Muscle of leg (tissue), 3 donors: ENCODE measurements at regions not wholly inside any gene's neighbourhood (a gene's known extent, or its start where the extent isn't known, plus 50 kb on each side); places are given as distances from the start of the nearest gene placed in this dataset.
A peak's percentile ranks its signal among the peaks of the same experiment; 100 is the strongest.

Experiments used
- DNase-seq: peaks from one replicate; pipeline ENCODE4 v3.0.0; 2013
- H3K27ac ChIP-seq: one replicate; pipeline ENCODE4 v1.5.1; 2013; ENCODE audit warnings: mild to moderate bottlenecking, low read length, control low read depth
- H3K27me3 ChIP-seq: one replicate; pipeline ENCODE4 v1.6.1; 2013; ENCODE audit warnings: low read length; ENCODE audit not compliant: control insufficient read depth, insufficient read depth
- H3K36me3 ChIP-seq: one replicate; pipeline ENCODE4 v1.6.1; 2013; ENCODE audit warnings: low read length; ENCODE audit not compliant: control insufficient read depth, insufficient read depth
- H3K4me1 ChIP-seq: one replicate; pipeline ENCODE4 v1.6.1; 2013; ENCODE audit warnings: low read length; ENCODE audit not compliant: control insufficient read depth, insufficient read depth
- H3K4me3 ChIP-seq: one replicate; pipeline ENCODE4 v1.5.1; 2013; ENCODE audit warnings: low read length, control low read depth
- H3K9me3 ChIP-seq: replicated peaks from 2 replicates; pipeline ENCODE4 v1.6.1; 2013; ENCODE audit warnings: low read depth, low read length; ENCODE audit not compliant: control insufficient read depth
- WGBS: methylation state at CpG from one replicate; pipeline ENCODE4 v1.1.5; 2013; ENCODE audit warnings: missing lambda C conversion rate; ENCODE audit not compliant: insufficient coverage; 5-methylcytosine and 5-hydroxymethylcytosine counted together

GRCh38 chr4:186902361-186902760 lies 178.7 kb upstream of the FAT1 start:
- Histone ChIP-seq H3K36me3 (no peaks in the 10 kb centered on the region), H3K4me1 (peaks cover 10% of the 10 kb centered on the region), H3K9me3 (no peaks in the 10 kb centered on the region), H3K27me3 (no peaks in the 10 kb centered on the region), H3K27ac (no peak overlapping the region), H3K4me3 (no peak overlapping the region)
- WGBS = 10% methylated on average over 1 of the region's 4 CpGs
- peak; percentile 21 for DNase-seq

- DNase-seq = peak; percentile 54
- H3K9me3 ChIP-seq = no peaks in the 10 kb centered on the region
- no peaks in the 10 kb centered on the region for H3K36me3 ChIP-seq
- no peak overlapping the region for H3K4me3 ChIP-seq
- WGBS = no CpG with 5 or more reads among the region's 2 CpGs
- no peak overlapping the region for H3K27ac ChIP-seq
- H3K27me3 ChIP-seq = no peaks in the 10 kb centered on the region
- H3K4me1 ChIP-seq = peaks cover 10% of the 10 kb centered on the region
These were observed 180.4 kb upstream of the FAT1 start for GRCh38 chr4:186904101-186904500.

GRCh38 chr4:186906722-186907121 lies 183.1 kb upstream of the FAT1 start:
- H3K4me1 ChIP-seq = peaks cover 10% of the 10 kb centered on the region
- H3K4me3 ChIP-seq = no peak overlapping the region
- H3K9me3 ChIP-seq = no peaks in the 10 kb centered on the region
- no peak for DNase-seq
- no peaks in the 10 kb centered on the region for H3K36me3 ChIP-seq
- no CpG with 5 or more reads among the region's 12 CpGs for WGBS
- no peaks in the 10 kb centered on the region for H3K27me3 ChIP-seq
- no peak overlapping the region for H3K27ac ChIP-seq

- Histone ChIP-seq H3K27me3 (no peaks in the 10 kb centered on the region), H3K27ac (no peak overlapping the region), H3K9me3 (no peaks in the 10 kb centered on the region), H3K4me3 (no peak overlapping the region), H3K4me1 (no peaks in the 10 kb centered on the region), H3K36me3 (no peaks in the 10 kb centered on the region)
- DNase-seq = no peak
- no CpG with 5 or more reads among the region's 1 CpG for WGBS
These were observed 186.7 kb upstream of the FAT1 start for GRCh38 chr4:186910385-186910784.

GRCh38 chr4:186912606-186913005 lies 188.9 kb upstream of the FAT1 start:
- DNase-seq = no peak
- Histone ChIP-seq H3K9me3 (no peaks in the 10 kb centered on the region), H3K4me3 (no peak overlapping the region), H3K36me3 (no peaks in the 10 kb centered on the region), H3K27ac (no peak overlapping the region), H3K27me3 (no peaks in the 10 kb centered on the region), H3K4me1 (no peaks in the 10 kb centered on the region)
- WGBS = 77% methylated on average over 7 of the region's 9 CpGs

- no peak overlapping the region for H3K4me3 ChIP-seq
- no peak overlapping the region for H3K27ac ChIP-seq
- H3K36me3 ChIP-seq = no peaks in the 10 kb centered on the region
- no peaks in the 10 kb centered on the region for H3K27me3 ChIP-seq
- H3K9me3 ChIP-seq = no peaks in the 10 kb centered on the region
- no peaks in the 10 kb centered on the region for H3K4me1 ChIP-seq
- DNase-seq = no peak
- WGBS = no CpG with 5 or more reads among the region's 4 CpGs
These were observed 192.2 kb upstream of the FAT1 start for GRCh38 chr4:186915816-186916215.

GRCh38 chr4:186917136-186917535 lies 193.5 kb upstream of the FAT1 start:
- no peak overlapping the region for H3K4me3 ChIP-seq
- no peaks in the 10 kb centered on the region for H3K9me3 ChIP-seq
- DNase-seq = no peak
- H3K27me3 ChIP-seq = no peaks in the 10 kb centered on the region
- no peak overlapping the region for H3K27ac ChIP-seq
- H3K4me1 ChIP-seq = no peaks in the 10 kb centered on the region
- H3K36me3 ChIP-seq = no peaks in the 10 kb centered on the region

- no peak overlapping the region for H3K27ac ChIP-seq
- no peak for DNase-seq
- no peaks in the 10 kb centered on the region for H3K4me1 ChIP-seq
- no peaks in the 10 kb centered on the region for H3K9me3 ChIP-seq
- H3K27me3 ChIP-seq = no peaks in the 10 kb centered on the region
- no peaks in the 10 kb centered on the region for H3K36me3 ChIP-seq
- WGBS = no CpG with 5 or more reads among the region's 3 CpGs
- H3K4me3 ChIP-seq = no peak overlapping the region
These were observed 194.8 kb upstream of the FAT1 start for GRCh38 chr4:186918466-186918865.

- Histone ChIP-seq H3K27ac (no peak overlapping the region), H3K4me1 (no peaks in the 10 kb centered on the region), H3K27me3 (no peaks in the 10 kb centered on the region), H3K36me3 (no peaks in the 10 kb centered on the region), H3K9me3 (no peaks in the 10 kb centered on the region), H3K4me3 (no peak overlapping the region)
- DNase-seq = no peak
- WGBS = 97% methylated on average over 16 of the region's 16 CpGs
These were observed 195.7 kb upstream of the FAT1 start for GRCh38 chr4:186919340-186919739.

GRCh38 chr4:186920483-186920882 lies 196.8 kb upstream of the FAT1 start:
- no CpG with 5 or more reads among the region's 2 CpGs for WGBS

GRCh38 chr4:186920992-186921391 lies 197.3 kb upstream of the FAT1 start:
- Histone ChIP-seq H3K27ac (no peak overlapping the region), H3K27me3 (no peaks in the 10 kb centered on the region), H3K4me1 (no peaks in the 10 kb centered on the region), H3K9me3 (no peaks in the 10 kb centered on the region), H3K36me3 (no peaks in the 10 kb centered on the region), H3K4me3 (no peak overlapping the region)
- no CpG with 5 or more reads among the region's 5 CpGs for WGBS
- DNase-seq = no peak

More at GRCh38 chr4:186920483-186920882, 196.8 kb upstream of the FAT1 start:
- Histone ChIP-seq H3K4me1 (no peaks in the 10 kb centered on the region), H3K36me3 (no peaks in the 10 kb centered on the region), H3K27ac (no peak overlapping the region), H3K9me3 (no peaks in the 10 kb centered on the region), H3K4me3 (no peak overlapping the region), H3K27me3 (no peaks in the 10 kb centered on the region)
- peak; percentile 57 for DNase-seq
